ENCODE measurements at regions not wholly inside any gene's neighbourhood (a gene's known extent, or its start where the extent isn't known, plus 50 kb on each side); places are given as distances from the start of the nearest gene placed in this dataset.

GRCh38 chr1:25003457-25004190 lies 73.5 kb upstream of the RUNX3 start:
- Histone ChIP-seq H3K9me3 (no peaks in the 10 kb centered on the region), H3K27me3 (peaks cover 0 to 29% (median 6%) of the 10 kb centered on the region in 9 donors), H3K27ac (no peak overlapping the region), H3K36me3 (no peaks in the 10 kb centered on the region), H3K4me1 (peaks cover 0 to 16% (median 0%) of the 10 kb centered on the region in 12 donors), H3K4me3 (no peak overlapping the region)
- WGBS, 4 donors: 83 to 89% (median 85%) methylated on average over 7 of the region's 7 CpGs
- TF ChIP-seq CTCF (IDR thresholded peaks at IDR 0.05): no peak
- no peak for TF ChIP-seq POLR2A (IDR thresholded peaks at IDR 0.05)
- DNase-seq (no peak), ATAC-seq (no peak)
- intact Hi-C loops (cut with DNase I): no loop called here

- TF ChIP-seq CTCF (IDR thresholded peaks at IDR 0.05) (no peak), POLR2A (IDR thresholded peaks at IDR 0.05) (no peak)
- Histone ChIP-seq H3K4me3 (no peak overlapping the region), H3K27me3 (peaks cover 0 to 26% (median 6%) of the 10 kb centered on the region in 9 donors), H3K27ac (no peak overlapping the region), H3K9me3 (no peaks in the 10 kb centered on the region), H3K36me3 (no peaks in the 10 kb centered on the region), H3K4me1 (peaks cover 0 to 13% (median 0%) of the 10 kb centered on the region in 12 donors)
- WGBS, 4 donors: 80 to 95% (median 92%) methylated on average over 7 of the region's 7 CpGs
- ATAC-seq: no peak
- DNase-seq: no peak
- intact Hi-C loops (cut with DNase I): no loop called here
Measured at GRCh38 chr1:25003000-25003399, 72.9 kb upstream of the RUNX3 start.

GRCh38 chr1:25001125-25001915 lies 71.2 kb upstream of the RUNX3 start:
- no peak for ATAC-seq
- peak in 1 of 5 donors; percentile 51 for DNase-seq
- no peak overlapping the region for H3K27ac ChIP-seq
- no peaks in the 10 kb centered on the region for H3K36me3 ChIP-seq
- no peak overlapping the region for H3K4me3 ChIP-seq
- H3K27me3 ChIP-seq: peaks cover 0 to 9% (median under 1%) of the 10 kb centered on the region in 9 donors
- TF ChIP-seq CTCF (IDR thresholded peaks at IDR 0.05) (no peak), POLR2A (IDR thresholded peaks at IDR 0.05) (no peak)
- intact Hi-C loops (cut with DNase I): no loop called here
- 78 to 91% (median 80%) methylated on average over 11 to 17 of the region's 17 CpGs for WGBS, 4 donors
- no peaks in the 10 kb centered on the region for H3K9me3 ChIP-seq
- H3K4me1 ChIP-seq: no peaks in the 10 kb centered on the region

- H3K36me3 ChIP-seq: no peaks in the 10 kb centered on the region
- intact Hi-C loops (cut with DNase I): no loop called here
- no peaks in the 10 kb centered on the region for H3K4me1 ChIP-seq
- H3K4me3 ChIP-seq: no peak overlapping the region
- ATAC-seq: no peak
- TF ChIP-seq CTCF (IDR thresholded peaks at IDR 0.05) (no peak), POLR2A (IDR thresholded peaks at IDR 0.05) (no peak)
- WGBS, 4 donors: 73 to 95% (median 83%) methylated on average over 4 of the region's 4 CpGs
- DNase-seq: peak in 1 of 5 donors; percentile 30
- H3K27ac ChIP-seq: no peak overlapping the region
- no peaks in the 10 kb centered on the region for H3K9me3 ChIP-seq
- H3K27me3 ChIP-seq: no peaks in the 10 kb centered on the region
Measured at GRCh38 chr1:24999906-25000305, 69.8 kb upstream of the RUNX3 start.
